GM18511 (cell line): ENCODE measurements at regions not wholly inside any gene's neighbourhood (a gene's known extent, or its start where the extent isn't known, plus 50 kb on each side); places are given as distances from the start of the nearest gene placed in this dataset.
"Not testable (repeated sequence)": the region's sequence is repeated elsewhere in the genome, so short reads cannot be mapped to it uniquely, and the experiment has no call there.

Experiments used
- ATAC-seq: cut with Tn5 transposase; IDR thresholded peaks from one replicate; pipeline ENCODE4 v1.9.1; 2021; ENCODE audit warnings: mild to moderate bottlenecking, moderate library complexity; ENCODE audit not compliant: unreplicated experiment

- no peak for ATAC-seq
These were observed 53.3 kb upstream of the CYLC2 start for GRCh38 chr9:102941868-102942267.

GRCh38 chr9:102922526-102922925 lies 72.6 kb upstream of the CYLC2 start:
- ATAC-seq, result no peak

GRCh38 chr9:102911185-102911584 lies 83.9 kb upstream of the CYLC2 start:
- ATAC-seq, result no peak

- not testable (repeated sequence) for ATAC-seq
These were observed 89.3 kb upstream of the CYLC2 start for GRCh38 chr9:102905795-102906194.

- no peak for ATAC-seq
These were observed 103.1 kb upstream of the CYLC2 start for GRCh38 chr9:102892025-102892424.

- not testable (repeated sequence) for ATAC-seq
These were observed 106.4 kb upstream of the CYLC2 start for GRCh38 chr9:102888747-102889146.

- no peak for ATAC-seq
These were observed 119.4 kb upstream of the CYLC2 start for GRCh38 chr9:102875687-102876086.

- no peak for ATAC-seq
These were observed 127.6 kb upstream of the CYLC2 start for GRCh38 chr9:102867488-102867887.

GRCh38 chr9:102862478-102862877 lies 132.7 kb upstream of the CYLC2 start:
- ATAC-seq, result no peak

- ATAC-seq, result no peak
These were observed 139.5 kb upstream of the CYLC2 start for GRCh38 chr9:102855641-102856040.

- no peak for ATAC-seq
These were observed 149.2 kb upstream of the CYLC2 start for GRCh38 chr9:102845827-102846371.

GRCh38 chr9:102844716-102845115 lies 150.4 kb upstream of the CYLC2 start:
- no peak for ATAC-seq

GRCh38 chr9:102842423-102842822 lies 152.7 kb upstream of the CYLC2 start:
- no peak for ATAC-seq

- ATAC-seq, result no peak
These were observed 153.8 kb upstream of the CYLC2 start for GRCh38 chr9:102841376-102841775.

- ATAC-seq, result no peak
These were observed 154.8 kb upstream of the CYLC2 start for GRCh38 chr9:102840335-102840734.

GRCh38 chr9:102832814-102833213 lies 162.3 kb upstream of the CYLC2 start:
- ATAC-seq, result no peak

- no peak for ATAC-seq
These were observed 198.9 kb upstream of the CYLC2 start for GRCh38 chr9:102796244-102796643.

- no peak for ATAC-seq
These were observed 199.6 kb upstream of the CYLC2 start for GRCh38 chr9:102795532-102795931.

- ATAC-seq, result no peak
These were observed 215.8 kb upstream of the CYLC2 start for GRCh38 chr9:102779356-102779755.

GRCh38 chr9:102778746-102779145 lies 216.4 kb upstream of the CYLC2 start:
- ATAC-seq, result no peak

GRCh38 chr9:102770704-102771103 lies 224.4 kb upstream of the CYLC2 start:
- no peak for ATAC-seq

GRCh38 chr9:102769307-102769706 lies 225.8 kb upstream of the CYLC2 start:
- no peak for ATAC-seq

- ATAC-seq, result no peak
These were observed 227.1 kb upstream of the CYLC2 start for GRCh38 chr9:102768002-102768401.
